OCI-LY3 (cell line): ENCODE measurements at regions not wholly inside any gene's neighbourhood (a gene's known extent, or its start where the extent isn't known, plus 50 kb on each side); places are given as distances from the start of the nearest gene placed in this dataset.

ENCODE experiments used
- H2AFZ ChIP-seq: fragments of 200-600, 300-600 bp; shearing (Covaris generic); 2 replicates; pipeline ENCODE4 v1.6.0; 2014; ENCODE audit warnings: antibody characterized with exemption, low read depth, low read length
- H3K27ac ChIP-seq: fragments of 200-600, 300-600 bp; sonication (generic); 2 replicates; pipeline ENCODE4 v1.5.1; 2014; ENCODE audit warnings: mild to moderate bottlenecking, low read length, moderate library complexity, mixed read lengths
- H3K27me3 ChIP-seq: fragments of 200-600, 300-600 bp; sonication (generic); 2 replicates; pipeline ENCODE4 v1.6.1; 2014; ENCODE audit warnings: low read depth, low read length, mixed read lengths
- H3K36me3 ChIP-seq: fragments of 200-600, 300-600 bp; sonication (generic); replicated peaks from 2 replicates; pipeline ENCODE3; 2014; ENCODE audit warnings: low read depth, low read length, mixed read lengths
- H3K4me1 ChIP-seq: fragments of 300-600, 200-600 bp; sonication (generic); 2 replicates; pipeline ENCODE4 v1.6.1; 2014; ENCODE audit warnings: low read length, mixed read lengths
- H3K4me2 ChIP-seq: fragments of 200-600, 300-600 bp; sonication (generic); 2 replicates; pipeline ENCODE4 v1.6.1; 2014; ENCODE audit warnings: low read length, mixed read lengths
- H3K4me3 ChIP-seq: fragments of 300-600, 200-600 bp; sonication (generic); 2 replicates; pipeline ENCODE4 v1.5.1; 2014; ENCODE audit warnings: antibody characterized with exemption, mild to moderate bottlenecking, low read length, moderate library complexity
- H3K79me2 ChIP-seq: fragments of 300-600, 200-600 bp; shearing (Covaris generic); 2 replicates; pipeline ENCODE4 v1.6.1; 2014; ENCODE audit warnings: mild to moderate bottlenecking, low read length, mixed read lengths
- H3K9ac ChIP-seq: fragments of 300-600, 200-600 bp; shearing (Covaris generic); 2 replicates; pipeline ENCODE4 v1.6.0; 2014; ENCODE audit warnings: mild to moderate bottlenecking, low read length, moderate library complexity
- H3K9me3 ChIP-seq: fragments of 200-600, 300-600 bp; shearing (Covaris generic); 2 replicates; pipeline ENCODE4 v1.6.1; 2014; ENCODE audit warnings: low read length, mixed read lengths; ENCODE audit not compliant: insufficient read depth
- H4K20me1 ChIP-seq: fragments of 200-600, 300-600 bp; sonication (generic); 2 replicates; pipeline ENCODE4 v1.6.1; 2016; ENCODE audit warnings: low read length, mixed read lengths; ENCODE audit not compliant: insufficient read depth
- CTCF ChIP-seq: fragments of 200-600, 300-600 bp; sonication (generic); IDR thresholded peaks from 2 replicates; pipeline ENCODE4 v1.5.1; 2014; ENCODE audit warnings: antibody characterized with exemption, low read length, low read depth
- EZH2phosphoT487 ChIP-seq: fragments of 200-600 bp; shearing (Covaris generic); IDR thresholded peaks from 2 replicates; pipeline ENCODE4 v1.6.1; 2018; ENCODE audit warnings: antibody characterized with exemption, mixed run types, low read depth

GRCh38 chr10:1870491-1870890 is 133.2 kb upstream of the ADARB2 start:
- H3K4me1 ChIP-seq = no peaks in the 10 kb centered on the region
- TF ChIP-seq EZH2phosphoT487 (no peak), CTCF (no peak)

GRCh38 chr10:1869861-1870260 is 132.5 kb upstream of the ADARB2 start:
- Histone ChIP-seq H3K9ac (no peak overlapping the region), H3K36me3 (no peaks in the 10 kb centered on the region), H3K9me3 (no peaks in the 10 kb centered on the region), H3K27ac (no peak overlapping the region), H4K20me1 (no peaks in the 10 kb centered on the region), H3K79me2 (no peaks in the 10 kb centered on the region), H3K4me2 (no peak overlapping the region), H2AFZ (no peak overlapping the region), H3K27me3 (no peaks in the 10 kb centered on the region), H3K4me1 (no peaks in the 10 kb centered on the region), H3K4me3 (no peak overlapping the region)
- TF ChIP-seq CTCF = no peak
- no peak for TF ChIP-seq EZH2phosphoT487

More at GRCh38 chr10:1870491-1870890, 133.2 kb upstream of the ADARB2 start:
- no peaks in the 10 kb centered on the region for H3K36me3 ChIP-seq
- H3K27ac ChIP-seq = no peak overlapping the region
- H4K20me1 ChIP-seq = no peaks in the 10 kb centered on the region
- no peak overlapping the region for H3K9ac ChIP-seq
- no peak overlapping the region for H2AFZ ChIP-seq
- no peak overlapping the region for H3K4me3 ChIP-seq
- no peaks in the 10 kb centered on the region for H3K79me2 ChIP-seq
- H3K9me3 ChIP-seq = no peaks in the 10 kb centered on the region
- no peak overlapping the region for H3K4me2 ChIP-seq
- H3K27me3 ChIP-seq = no peaks in the 10 kb centered on the region

- Histone ChIP-seq H3K9me3 (no peaks in the 10 kb centered on the region), H3K27ac (no peak overlapping the region), H3K4me3 (no peak overlapping the region), H4K20me1 (no peaks in the 10 kb centered on the region), H3K27me3 (no peaks in the 10 kb centered on the region), H3K79me2 (no peaks in the 10 kb centered on the region), H3K9ac (no peak overlapping the region), H3K36me3 (no peaks in the 10 kb centered on the region), H3K4me2 (no peak overlapping the region), H3K4me1 (no peaks in the 10 kb centered on the region), H2AFZ (no peak overlapping the region)
- TF ChIP-seq EZH2phosphoT487 = no peak
These were observed 123.0 kb upstream of the ADARB2 start for GRCh38 chr10:1860351-1860750.

- no peaks in the 10 kb centered on the region for H4K20me1 ChIP-seq
- no peak overlapping the region for H3K4me2 ChIP-seq
- H3K9ac ChIP-seq = no peak overlapping the region
These were observed 121.2 kb upstream of the ADARB2 start for GRCh38 chr10:1858547-1858946.

More at GRCh38 chr10:1858547-1858946, 121.2 kb upstream of the ADARB2 start:
- H3K27ac ChIP-seq = no peak overlapping the region
- H3K36me3 ChIP-seq = no peaks in the 10 kb centered on the region
- H2AFZ ChIP-seq = no peak overlapping the region
- no peaks in the 10 kb centered on the region for H3K27me3 ChIP-seq
- no peaks in the 10 kb centered on the region for H3K79me2 ChIP-seq
- H3K4me1 ChIP-seq = no peaks in the 10 kb centered on the region
- no peaks in the 10 kb centered on the region for H3K9me3 ChIP-seq
- H3K4me3 ChIP-seq = no peak overlapping the region
- no peak for TF ChIP-seq EZH2phosphoT487
- TF ChIP-seq CTCF = no peak
